Chondrocyte (in vitro differentiated cells): ENCODE measurements at regions not wholly inside any gene's neighbourhood (a gene's known extent, or its start where the extent isn't known, plus 50 kb on each side); places are given as distances from the start of the nearest gene placed in this dataset.

Source experiments
- DNase-seq: peaks from one replicate; pipeline ENCODE4 v3.0.0; 2021; ENCODE audit warnings: mixed read lengths, low spot score
- H3K27ac Mint-ChIP-seq: one replicate; pipeline ENCODE4 v1.8.0; 2021; ENCODE audit warnings: mild to moderate bottlenecking, moderate library complexity, mixed read lengths; ENCODE audit not compliant: unreplicated experiment
- H3K27me3 Mint-ChIP-seq: 2 replicates; pipeline ENCODE4 v1.8.0; 2021; ENCODE audit warnings: low read depth, mixed read lengths
- H3K36me3 Mint-ChIP-seq: 2 replicates; pipeline ENCODE4 v1.8.0; 2021; ENCODE audit warnings: low read depth, mixed read lengths
- H3K4me1 Mint-ChIP-seq: 2 replicates; pipeline ENCODE4 v1.8.0; 2021; ENCODE audit warnings: low read depth, mild to moderate bottlenecking, mixed read lengths
- H3K4me3 Mint-ChIP-seq: one replicate; pipeline ENCODE4 v1.8.0; 2021; ENCODE audit warnings: mild to moderate bottlenecking, moderate library complexity, mixed read lengths; ENCODE audit not compliant: unreplicated experiment
- H3K9me3 Mint-ChIP-seq: 2 replicates; pipeline ENCODE4 v1.8.0; 2021; ENCODE audit warnings: low read depth, mixed read lengths
- CTCF ChIP-seq: fragments of 200-600 bp; sonication (generic); IDR thresholded peaks from 2 replicates; pipeline ENCODE4 v1.5.0; 2021; ENCODE audit warnings: antibody characterized with exemption, mild to moderate bottlenecking, moderate library complexity

- H3K27ac Mint-ChIP-seq, result no peak overlapping the region
- no peak overlapping the region for H3K4me3 Mint-ChIP-seq
- no peak for DNase-seq
- H3K27me3 Mint-ChIP-seq, result no peaks in the 10 kb centered on the region
- H3K4me1 Mint-ChIP-seq, result peaks cover 31% of the 10 kb centered on the region
- H3K9me3 Mint-ChIP-seq, result no peaks in the 10 kb centered on the region
- no peak for TF ChIP-seq CTCF
- no peaks in the 10 kb centered on the region for H3K36me3 Mint-ChIP-seq
These were observed 999.4 kb upstream of the GJE1 start for GRCh38 chr6:141133346-141133745.

- Mint-ChIP-seq H3K27ac (no peak overlapping the region), H3K4me3 (no peak overlapping the region), H3K4me1 (peaks cover 31% of the 10 kb centered on the region), H3K36me3 (no peaks in the 10 kb centered on the region), H3K9me3 (no peaks in the 10 kb centered on the region), H3K27me3 (no peaks in the 10 kb centered on the region)
- DNase-seq, result no peak
- no peak for TF ChIP-seq CTCF
These were observed 1001.1 kb upstream of the GJE1 start for GRCh38 chr6:141131616-141132015.

- Mint-ChIP-seq H3K9me3 (peaks cover 3% of the 10 kb centered on the region), H3K4me3 (no peak overlapping the region), H3K4me1 (peaks cover 9% of the 10 kb centered on the region), H3K27ac (no peak overlapping the region), H3K27me3 (no peaks in the 10 kb centered on the region), H3K36me3 (no peaks in the 10 kb centered on the region)
- DNase-seq, result no peak
- TF ChIP-seq CTCF, result no peak
These were observed 1009.2 kb upstream of the GJE1 start for GRCh38 chr6:141123497-141123896.

GRCh38 chr6:141123049-141123448 is 1009.7 kb upstream of the GJE1 start:
- TF ChIP-seq CTCF, result no peak
- no peaks in the 10 kb centered on the region for H3K36me3 Mint-ChIP-seq
- no peak for DNase-seq
- H3K27me3 Mint-ChIP-seq, result no peaks in the 10 kb centered on the region
- H3K27ac Mint-ChIP-seq, result peak overlapping the region; percentile 4
- peaks cover 3% of the 10 kb centered on the region for H3K9me3 Mint-ChIP-seq
- no peak overlapping the region for H3K4me3 Mint-ChIP-seq
- H3K4me1 Mint-ChIP-seq, result peaks cover 9% of the 10 kb centered on the region

GRCh38 chr6:141118991-141119390 is 1013.7 kb upstream of the GJE1 start:
- peaks cover 15% of the 10 kb centered on the region for H3K4me1 Mint-ChIP-seq
- no peaks in the 10 kb centered on the region for H3K27me3 Mint-ChIP-seq
- no peak for TF ChIP-seq CTCF
- no peaks in the 10 kb centered on the region for H3K36me3 Mint-ChIP-seq
- H3K9me3 Mint-ChIP-seq, result peaks cover 1% of the 10 kb centered on the region
- no peak for DNase-seq
- H3K4me3 Mint-ChIP-seq, result no peak overlapping the region
- H3K27ac Mint-ChIP-seq, result no peak overlapping the region
